Activated CD4-positive, alpha-beta T cell treated with anti-CD3 and anti-CD28 coated beads, Interleukin-2, amount 10 ng/mL, durations not matched to agents 24 days and 14 days (primary cell): ENCODE measurements at regions not wholly inside any gene's neighbourhood (a gene's known extent, or its start where the extent isn't known, plus 50 kb on each side); places are given as distances from the start of the nearest gene placed in this dataset.
"Not testable (repeated sequence)": the region's sequence is repeated elsewhere in the genome, so short reads cannot be mapped to it uniquely, and the experiment has no call there.

ENCODE experiments used
- DNase-seq: peaks from one replicate; pipeline ENCODE4 v3.0.0; 2022
- H3K27ac Mint-ChIP-seq: one replicate; pipeline ENCODE4 v1.8.0; 2022; ENCODE audit warnings: mild to moderate bottlenecking, mixed read lengths
- H3K27me3 Mint-ChIP-seq: one replicate; pipeline ENCODE4 v1.8.0; 2022; ENCODE audit warnings: mixed read lengths
- H3K36me3 Mint-ChIP-seq: one replicate; pipeline ENCODE4 v1.8.0; 2022; ENCODE audit warnings: low read depth, mild to moderate bottlenecking, mixed read lengths
- H3K4me1 Mint-ChIP-seq: one replicate; pipeline ENCODE4 v1.8.0; 2021; ENCODE audit warnings: mixed read lengths
- H3K4me3 Mint-ChIP-seq: one replicate; pipeline ENCODE4 v1.8.0; 2022; ENCODE audit warnings: mild to moderate bottlenecking, moderate library complexity, mixed read lengths
- H3K9me3 Mint-ChIP-seq: one replicate; pipeline ENCODE4 v1.8.0; 2021; ENCODE audit warnings: mixed read lengths
- intact Hi-C: fragments of 100-400 bp; cut with micrococcal nuclease; formaldehyde crosslinking; loops from one replicate; pipeline ENCODE4 v1.15.1; 2023

DNA sequence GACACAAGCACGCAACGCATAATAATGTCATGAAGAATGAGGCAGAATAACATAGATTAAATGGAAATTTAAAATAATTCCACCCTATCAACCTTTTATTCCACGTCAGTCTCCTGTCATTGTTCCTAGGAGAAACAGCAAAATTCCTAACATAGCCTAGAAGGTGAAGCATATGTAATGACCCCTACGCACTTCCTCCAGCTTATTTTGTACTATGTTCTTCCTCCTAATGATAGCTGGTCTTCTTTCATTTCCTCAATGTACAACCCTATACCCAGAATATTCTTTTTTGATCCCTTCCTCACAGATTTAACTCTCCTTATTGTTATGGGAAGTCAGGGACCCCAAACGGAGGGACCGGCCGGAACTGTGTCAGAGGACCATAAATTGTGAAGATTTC, 122.0 kb upstream of the CARMIL1 start:
- H3K4me1 Mint-ChIP-seq: peaks cover 45% of the 10 kb centered on the region
- H3K4me3 Mint-ChIP-seq: no peak overlapping the region
- H3K36me3 Mint-ChIP-seq: peaks cover 82% of the 10 kb centered on the region
- H3K27me3 Mint-ChIP-seq: no peaks in the 10 kb centered on the region
- H3K9me3 Mint-ChIP-seq: peaks cover 19% of the 10 kb centered on the region
- intact Hi-C loops: no loop called here
- no peak for DNase-seq
- no peak overlapping the region for H3K27ac Mint-ChIP-seq

DNA sequence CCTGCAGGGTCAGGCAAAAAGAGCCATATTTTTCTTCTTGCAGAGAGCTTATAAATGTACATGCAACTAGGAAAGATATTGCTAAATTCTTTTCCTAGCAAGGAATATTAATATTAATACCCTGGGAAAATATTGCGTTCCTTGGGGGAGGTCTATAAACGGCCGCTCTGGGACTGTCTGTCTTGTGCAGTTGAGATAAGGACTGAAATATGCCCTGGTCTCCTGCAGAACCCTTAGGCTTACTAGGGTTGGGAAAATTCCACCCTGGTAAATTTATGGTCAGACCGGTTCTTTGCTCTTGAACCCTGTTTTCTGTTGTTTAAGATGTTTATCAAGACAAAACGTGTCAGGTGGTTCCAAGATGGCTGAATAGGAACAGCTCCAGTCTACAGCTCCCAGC, 121.3 kb upstream of the CARMIL1 start:
- H3K4me1 Mint-ChIP-seq: peaks cover 45% of the 10 kb centered on the region
- no peaks in the 10 kb centered on the region for H3K27me3 Mint-ChIP-seq
- intact Hi-C loops: no loop called here
- H3K36me3 Mint-ChIP-seq: peaks cover 81% of the 10 kb centered on the region
- no peak overlapping the region for H3K4me3 Mint-ChIP-seq
- no peak for DNase-seq
- H3K9me3 Mint-ChIP-seq: peaks cover 19% of the 10 kb centered on the region
- H3K27ac Mint-ChIP-seq: no peak overlapping the region

DNA sequence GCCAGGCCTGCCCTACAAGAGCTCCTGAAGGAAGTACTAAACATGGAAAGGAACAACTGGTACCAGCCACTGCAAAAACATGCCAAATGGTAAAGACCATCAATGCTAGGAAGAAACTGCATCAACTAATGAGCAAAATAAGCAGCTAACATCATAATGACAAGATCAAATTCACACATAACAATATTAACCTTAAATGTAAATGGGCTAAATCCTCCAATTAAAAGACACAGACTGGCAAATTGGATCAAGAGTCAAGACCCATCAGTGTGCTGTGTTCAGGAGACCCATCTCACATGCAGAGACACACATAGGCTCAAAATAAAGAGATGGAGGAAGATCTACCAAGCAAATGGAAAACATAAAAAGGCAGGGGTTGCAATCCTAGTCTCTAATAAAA, 119.0 kb upstream of the CARMIL1 start:
- intact Hi-C loops, DNase-seq, H3K27ac Mint-ChIP-seq, H3K4me3 Mint-ChIP-seq, H3K27me3 Mint-ChIP-seq: not testable (repeated sequence)
- peaks cover 74% of the 10 kb centered on the region for H3K36me3 Mint-ChIP-seq
- peaks cover 24% of the 10 kb centered on the region for H3K9me3 Mint-ChIP-seq
- peaks cover 42% of the 10 kb centered on the region for H3K4me1 Mint-ChIP-seq

DNA sequence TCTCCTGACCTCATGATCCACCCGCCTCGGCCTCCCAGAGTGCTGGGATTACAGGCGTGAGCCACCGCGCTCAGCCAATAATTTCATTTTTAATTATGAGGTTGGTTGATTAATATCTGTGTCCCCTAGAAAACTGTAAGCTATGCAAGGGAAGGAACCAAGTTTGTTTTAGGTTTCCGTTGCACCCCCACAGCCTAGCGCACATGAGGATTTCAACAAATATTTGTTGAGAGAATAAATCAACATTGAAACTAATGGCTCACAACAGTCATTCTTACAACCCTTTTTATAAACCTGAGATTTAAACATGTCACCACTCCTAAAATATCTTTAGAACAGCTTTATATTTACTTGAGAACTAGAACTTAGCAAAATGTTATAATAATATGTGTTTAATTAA, 114.0 kb upstream of the CARMIL1 start:
- no peak for DNase-seq
- Mint-ChIP-seq H3K36me3 (peaks cover 32% of the 10 kb centered on the region), H3K27ac (peak overlapping the region; percentile 86), H3K9me3 (peaks cover 13% of the 10 kb centered on the region), H3K27me3 (no peaks in the 10 kb centered on the region), H3K4me1 (peaks cover 60% of the 10 kb centered on the region), H3K4me3 (peak overlapping the region; percentile 86)
- intact Hi-C loops: no loop called here

DNA sequence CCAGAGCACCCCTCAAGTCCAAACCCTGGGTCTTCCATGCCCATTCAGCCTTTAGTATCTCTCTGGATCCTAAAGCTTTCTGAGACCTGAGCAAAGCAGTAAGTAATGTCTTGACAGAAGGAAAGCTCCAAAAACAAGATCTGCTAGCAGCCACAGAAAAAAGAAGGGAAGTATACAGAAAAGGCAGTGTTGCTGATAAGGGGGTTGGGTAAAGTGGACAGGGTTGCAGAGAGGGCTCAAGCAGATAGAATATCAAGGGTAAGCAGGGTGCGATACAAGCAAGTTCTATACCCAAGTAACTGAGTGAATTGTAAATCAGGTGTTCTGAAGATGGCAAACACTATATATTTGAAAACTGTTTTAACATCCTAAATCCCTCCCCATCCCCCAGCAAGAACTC, 113.4 kb upstream of the CARMIL1 start:
- Mint-ChIP-seq H3K27me3 (no peaks in the 10 kb centered on the region), H3K9me3 (peaks cover 11% of the 10 kb centered on the region), H3K36me3 (peaks cover 29% of the 10 kb centered on the region), H3K4me3 (peak overlapping the region; percentile 86), H3K27ac (peak overlapping the region; percentile 92), H3K4me1 (peaks cover 64% of the 10 kb centered on the region)
- no peak for DNase-seq
- intact Hi-C loops: loop anchor here (1.0 kb wide), 3 partner anchors 9 to 27 kb away; no protein-coding TSS in a partner anchor

DNA sequence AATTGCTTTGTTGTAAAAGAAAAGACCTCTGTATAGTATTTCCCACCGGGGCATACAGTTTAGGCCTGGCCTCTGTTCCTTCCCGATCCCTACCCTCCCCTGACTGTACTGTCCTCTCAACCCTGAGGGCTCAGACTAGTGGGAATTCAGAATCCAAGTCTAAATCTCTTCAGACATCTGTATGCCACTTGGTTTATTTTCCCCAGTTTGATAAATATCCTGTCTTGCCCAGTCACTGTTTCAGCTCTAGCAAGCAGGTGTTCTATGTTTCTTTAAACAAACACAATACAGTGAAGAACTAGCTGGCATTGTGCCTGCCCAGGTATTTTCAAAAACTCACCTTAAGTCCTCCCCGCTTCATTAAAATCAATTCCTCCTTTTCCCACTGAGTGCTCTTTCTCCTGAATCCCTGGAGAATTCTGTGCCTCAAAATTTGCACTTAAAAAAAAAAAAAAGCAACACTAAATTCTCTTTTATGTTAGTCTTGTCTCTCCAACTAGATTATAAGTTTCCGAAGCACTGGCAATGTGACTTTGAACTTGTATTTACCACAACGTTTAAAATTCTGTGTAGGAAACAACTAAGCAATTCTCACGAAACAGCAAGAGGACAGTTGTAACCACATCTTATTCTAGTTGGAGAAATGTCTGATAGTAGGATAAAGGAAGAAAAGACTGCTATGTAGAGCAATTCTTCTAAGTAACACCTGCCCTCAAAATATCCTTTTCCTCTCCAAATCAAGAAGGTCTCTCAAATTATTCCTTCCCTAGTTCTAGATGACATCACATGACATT, 112.0 kb upstream of the CARMIL1 start:
- Mint-ChIP-seq H3K4me3 (peak overlapping the region; percentile 86), H3K4me1 (peaks cover 67% of the 10 kb centered on the region), H3K9me3 (peaks cover 5% of the 10 kb centered on the region), H3K27me3 (no peaks in the 10 kb centered on the region), H3K36me3 (peaks cover 18% of the 10 kb centered on the region), H3K27ac (peak overlapping the region; percentile 92)
- no peak for DNase-seq
- intact Hi-C loops: loop anchor here (1.0 kb wide), 3 partner anchors 7 to 29 kb away; no protein-coding TSS in a partner anchor

DNA sequence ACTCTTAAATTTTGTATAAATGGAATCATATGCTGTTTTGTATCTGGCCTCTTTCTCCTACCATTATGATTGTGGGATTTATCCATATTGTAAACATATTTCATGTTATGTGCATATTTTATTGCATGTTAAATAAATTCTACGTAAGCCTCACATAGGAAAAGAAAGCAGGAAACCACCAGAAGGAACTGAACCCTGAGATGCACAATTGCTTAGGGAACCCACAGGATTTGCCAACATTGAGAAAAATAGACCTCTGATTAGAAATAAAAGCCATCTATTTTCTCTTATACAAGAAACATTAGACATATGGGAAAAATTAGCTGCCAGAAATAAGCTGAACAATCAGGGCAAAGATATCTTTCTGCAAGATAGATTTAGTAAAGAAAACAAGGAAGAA, 111.2 kb upstream of the CARMIL1 start:
- intact Hi-C loops: no loop called here
- H3K9me3 Mint-ChIP-seq: peaks cover 8% of the 10 kb centered on the region
- no peaks in the 10 kb centered on the region for H3K27me3 Mint-ChIP-seq
- peaks cover 15% of the 10 kb centered on the region for H3K36me3 Mint-ChIP-seq
- peaks cover 72% of the 10 kb centered on the region for H3K4me1 Mint-ChIP-seq
- peak overlapping the region; percentile 92 for H3K27ac Mint-ChIP-seq
- H3K4me3 Mint-ChIP-seq: peak overlapping the region; percentile 86
- no peak for DNase-seq

DNA sequence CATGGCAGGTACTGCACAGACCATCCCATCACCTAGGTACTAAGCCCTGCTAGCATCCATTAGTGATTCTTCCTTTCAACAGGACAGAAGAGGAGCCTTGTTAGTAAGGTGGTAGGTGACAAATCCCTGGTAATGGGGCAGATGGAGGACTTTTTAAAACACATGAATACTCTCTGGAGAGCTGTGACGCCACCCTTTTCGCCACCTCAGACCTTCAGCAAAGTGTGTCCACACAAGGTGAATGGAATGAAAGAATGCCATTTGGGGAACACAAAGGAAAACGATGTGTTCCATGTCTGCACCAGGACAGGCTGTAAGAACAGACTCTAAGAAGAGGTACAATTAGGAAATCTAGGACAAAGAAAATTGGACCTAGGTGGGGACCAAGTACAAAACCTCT, 110.5 kb upstream of the CARMIL1 start:
- H3K9me3 Mint-ChIP-seq: peaks cover 9% of the 10 kb centered on the region
- no peak overlapping the region for H3K4me3 Mint-ChIP-seq
- DNase-seq: no peak
- intact Hi-C loops: no loop called here
- peaks cover 76% of the 10 kb centered on the region for H3K4me1 Mint-ChIP-seq
- no peaks in the 10 kb centered on the region for H3K27me3 Mint-ChIP-seq
- H3K27ac Mint-ChIP-seq: peak overlapping the region; percentile 16
- peaks cover 11% of the 10 kb centered on the region for H3K36me3 Mint-ChIP-seq

DNA sequence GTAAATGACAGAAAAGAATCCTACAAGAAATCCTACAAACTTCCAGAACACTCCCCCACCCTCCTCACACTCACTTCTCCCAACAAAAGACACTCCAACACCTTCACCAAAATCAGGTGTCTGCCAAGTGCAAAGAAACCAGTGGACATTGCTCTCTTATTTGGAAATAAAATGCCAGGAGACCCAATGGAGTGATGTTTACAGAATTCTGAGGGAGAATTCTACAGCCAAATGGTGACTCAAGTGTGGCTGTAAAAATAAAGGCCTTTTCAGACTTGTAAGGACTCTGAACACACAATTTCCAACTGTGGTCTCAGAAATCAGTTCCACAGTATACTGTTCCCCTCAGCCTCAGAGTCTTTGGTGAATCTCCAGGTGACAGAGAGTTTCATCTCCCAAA, 109.6 kb upstream of the CARMIL1 start:
- no peak for DNase-seq
- Mint-ChIP-seq H3K4me3 (peak overlapping the region; percentile 20), H3K27me3 (no peaks in the 10 kb centered on the region), H3K27ac (peak overlapping the region; percentile 59), H3K4me1 (peaks cover 79% of the 10 kb centered on the region), H3K9me3 (peaks cover 6% of the 10 kb centered on the region), H3K36me3 (peaks cover 4% of the 10 kb centered on the region)
- intact Hi-C loops: no loop called here

DNA sequence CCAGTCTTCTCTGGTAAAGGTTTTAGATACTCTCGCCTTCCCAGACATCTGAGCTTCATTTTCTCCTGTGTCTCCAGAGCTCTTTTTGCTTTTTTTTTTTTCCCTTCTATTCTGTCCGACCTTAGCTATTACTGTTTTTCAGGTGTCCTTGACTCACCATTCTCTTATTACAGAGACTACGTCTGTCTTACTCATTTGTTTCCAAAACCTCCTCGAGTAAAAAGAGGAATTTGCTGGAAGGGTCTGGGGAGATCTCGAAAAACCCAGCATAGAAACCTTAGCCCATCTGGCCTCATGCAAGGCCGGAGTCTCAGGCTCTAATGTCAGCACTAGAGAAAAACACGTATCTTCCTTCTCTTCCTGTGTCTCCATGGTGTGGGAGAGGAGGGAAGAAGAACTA, 109.2 kb upstream of the CARMIL1 start:
- intact Hi-C loops: loop anchor here (10.0 kb wide), 1 partner anchor 855 kb away; a partner anchor contains a TSS
- no peak for DNase-seq
- Mint-ChIP-seq H3K9me3 (peaks cover 5% of the 10 kb centered on the region), H3K27me3 (no peaks in the 10 kb centered on the region), H3K27ac (peak overlapping the region; percentile 48), H3K36me3 (peaks cover 1% of the 10 kb centered on the region), H3K4me1 (peaks cover 80% of the 10 kb centered on the region), H3K4me3 (peak overlapping the region; percentile 20)

DNA sequence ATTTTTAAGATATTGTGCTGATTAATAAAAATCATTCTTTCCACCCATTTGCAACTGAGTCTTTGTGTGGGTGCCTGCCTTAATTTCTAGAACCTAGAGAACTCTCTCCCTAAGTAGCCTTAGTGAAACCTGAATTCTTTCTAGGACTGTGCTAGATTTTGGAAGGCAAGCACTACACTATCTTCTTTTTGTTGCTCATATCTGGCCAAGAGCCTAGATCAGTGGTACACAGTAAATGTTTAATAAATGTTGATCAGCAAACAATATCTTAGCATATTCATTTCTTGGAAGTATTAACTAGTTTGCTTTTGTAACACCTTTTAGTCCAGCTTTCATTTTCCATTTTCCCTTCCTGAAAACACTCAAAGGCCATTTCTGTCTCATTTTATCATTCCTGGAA, 108.5 kb upstream of the CARMIL1 start:
- DNase-seq: no peak
- Mint-ChIP-seq H3K4me3 (peak overlapping the region; percentile 4), H3K9me3 (peaks cover 5% of the 10 kb centered on the region), H3K27ac (peak overlapping the region; percentile 48), H3K4me1 (peaks cover 85% of the 10 kb centered on the region), H3K36me3 (no peaks in the 10 kb centered on the region), H3K27me3 (no peaks in the 10 kb centered on the region)
- intact Hi-C loops: loop anchor here (10.0 kb wide), 1 partner anchor 854 kb away; a partner anchor contains a TSS

DNA sequence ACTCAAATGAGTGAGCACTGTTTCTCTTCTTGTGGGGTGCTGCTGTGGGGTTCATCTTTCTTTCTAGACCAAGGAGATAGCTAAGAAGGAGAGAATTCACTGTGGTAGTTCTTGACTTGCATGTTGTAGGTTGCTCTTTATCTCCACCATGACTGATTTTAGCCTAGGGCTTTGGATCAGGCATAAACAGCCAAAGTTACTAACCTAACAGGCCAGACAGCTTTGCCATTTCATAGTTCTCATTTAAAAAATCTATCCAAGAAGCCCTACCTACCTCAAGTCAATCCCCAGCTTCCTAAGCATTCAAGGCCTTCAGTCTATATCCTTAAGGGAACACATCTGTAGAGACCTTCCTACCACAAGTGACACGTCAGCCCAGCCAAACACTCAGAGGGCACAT, 107.9 kb upstream of the CARMIL1 start:
- Mint-ChIP-seq H3K27me3 (no peaks in the 10 kb centered on the region), H3K27ac (peak overlapping the region; percentile 48), H3K4me1 (peaks cover 84% of the 10 kb centered on the region), H3K36me3 (no peaks in the 10 kb centered on the region), H3K9me3 (peaks cover 5% of the 10 kb centered on the region), H3K4me3 (peak overlapping the region; percentile 21)
- intact Hi-C loops: loop anchor here (10.0 kb wide), 1 partner anchor 854 kb away; a partner anchor contains a TSS
- DNase-seq: no peak

DNA sequence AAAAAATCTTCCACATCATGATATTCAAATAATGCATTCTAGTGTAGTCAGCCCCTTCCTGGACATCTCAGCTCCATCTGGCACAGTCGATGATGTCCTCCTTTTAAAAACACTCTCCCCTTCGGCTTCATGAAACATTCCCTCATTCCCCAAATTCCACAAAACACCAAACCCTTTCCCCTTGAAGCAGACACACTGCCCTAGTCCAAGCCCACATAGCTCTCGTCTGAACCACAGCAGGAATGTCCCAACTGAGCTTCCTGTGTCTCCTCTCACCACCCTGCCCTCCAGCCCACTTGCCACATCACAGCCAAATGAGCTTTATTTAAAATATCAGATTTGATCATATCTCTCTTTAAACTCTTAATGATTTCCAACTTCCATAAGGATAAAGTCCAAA, 106.4 kb upstream of the CARMIL1 start:
- Mint-ChIP-seq H3K27ac (peak overlapping the region; percentile 25), H3K36me3 (no peaks in the 10 kb centered on the region), H3K4me3 (peak overlapping the region; percentile 7), H3K4me1 (peaks cover 78% of the 10 kb centered on the region), H3K27me3 (no peaks in the 10 kb centered on the region), H3K9me3 (peaks cover 5% of the 10 kb centered on the region)
- intact Hi-C loops: loop anchor here (10.0 kb wide), 1 partner anchor 852 kb away; a partner anchor contains a TSS
- no peak for DNase-seq

DNA sequence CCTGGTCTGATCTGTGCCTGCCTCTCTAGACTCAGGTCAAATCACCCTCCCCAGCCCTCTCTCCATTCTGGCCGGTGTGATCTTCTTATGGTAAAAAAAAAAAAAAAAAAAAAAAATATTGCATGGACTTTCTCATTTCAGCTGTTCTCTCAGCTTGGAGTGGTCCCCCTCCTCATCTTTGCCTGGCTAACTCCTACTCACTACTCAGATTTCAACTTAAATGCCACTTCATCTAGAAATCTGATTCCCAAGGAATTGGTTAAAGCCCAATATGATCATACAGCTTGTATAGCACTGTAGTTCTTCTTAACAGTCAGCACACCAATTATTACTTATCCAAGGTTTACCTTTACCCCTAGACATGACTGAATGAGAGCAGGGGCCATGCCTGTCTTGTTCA, 105.9 kb upstream of the CARMIL1 start:
- peaks cover 5% of the 10 kb centered on the region for H3K9me3 Mint-ChIP-seq
- no peaks in the 10 kb centered on the region for H3K27me3 Mint-ChIP-seq
- H3K27ac Mint-ChIP-seq: peak overlapping the region; percentile 75
- no peaks in the 10 kb centered on the region for H3K36me3 Mint-ChIP-seq
- peak overlapping the region; percentile 7 for H3K4me3 Mint-ChIP-seq
- DNase-seq: no peak
- H3K4me1 Mint-ChIP-seq: peaks cover 77% of the 10 kb centered on the region
- intact Hi-C loops: loop anchor here (10.0 kb wide), 1 partner anchor 852 kb away; a partner anchor contains a TSS
